C4-2B (cell line): ENCODE measurements at regions not wholly inside any gene's neighbourhood (a gene's known extent, or its start where the extent isn't known, plus 50 kb on each side); places are given as distances from the start of the nearest gene placed in this dataset.
"Not testable (repeated sequence)": the region's sequence is repeated elsewhere in the genome, so short reads cannot be mapped to it uniquely, and the experiment has no call there.

Experiments
- CTCF ChIP-seq: fragments of 450-650 bp; conservative IDR thresholded peaks from 2 replicates; pipeline ENCODE4 v1.5.1; 2017; ENCODE audit warnings: mild to moderate bottlenecking
- ZFX ChIP-seq: fragments of 450-650 bp; IDR thresholded peaks from 2 replicates; pipeline ENCODE4 v1.6.1; 2017

GRCh38 chr1:242992776-242993175 lies 262.3 kb downstream of the CEP170 start:
- TF ChIP-seq CTCF, ZFX: not testable (repeated sequence)
